DND-41 (cell line): ENCODE measurements at regions not wholly inside any gene's neighbourhood (a gene's known extent, or its start where the extent isn't known, plus 50 kb on each side); places are given as distances from the start of the nearest gene placed in this dataset.

ENCODE experiments used
- EZH2 ChIP-seq: IDR thresholded peaks from 3 replicates; pipeline ENCODE4 v1.6.1; 2012; ENCODE audit warnings: borderline replicate concordance, low read depth, mild to moderate bottlenecking, moderate library complexity, low read length, inconsistent platforms; ENCODE audit not compliant: severe bottlenecking
- TF ChIP-seq, protein P1 (sequence below): IDR thresholded peaks from 2 replicates; pipeline ENCODE4 v1.5.1; 2012; ENCODE audit warnings: borderline replicate concordance, low read length, moderate library complexity, mild to moderate bottlenecking; ENCODE audit not compliant: poor library complexity, severe bottlenecking; ENCODE audit errors: extremely low read depth

- TF ChIP-seq, protein P1, sequence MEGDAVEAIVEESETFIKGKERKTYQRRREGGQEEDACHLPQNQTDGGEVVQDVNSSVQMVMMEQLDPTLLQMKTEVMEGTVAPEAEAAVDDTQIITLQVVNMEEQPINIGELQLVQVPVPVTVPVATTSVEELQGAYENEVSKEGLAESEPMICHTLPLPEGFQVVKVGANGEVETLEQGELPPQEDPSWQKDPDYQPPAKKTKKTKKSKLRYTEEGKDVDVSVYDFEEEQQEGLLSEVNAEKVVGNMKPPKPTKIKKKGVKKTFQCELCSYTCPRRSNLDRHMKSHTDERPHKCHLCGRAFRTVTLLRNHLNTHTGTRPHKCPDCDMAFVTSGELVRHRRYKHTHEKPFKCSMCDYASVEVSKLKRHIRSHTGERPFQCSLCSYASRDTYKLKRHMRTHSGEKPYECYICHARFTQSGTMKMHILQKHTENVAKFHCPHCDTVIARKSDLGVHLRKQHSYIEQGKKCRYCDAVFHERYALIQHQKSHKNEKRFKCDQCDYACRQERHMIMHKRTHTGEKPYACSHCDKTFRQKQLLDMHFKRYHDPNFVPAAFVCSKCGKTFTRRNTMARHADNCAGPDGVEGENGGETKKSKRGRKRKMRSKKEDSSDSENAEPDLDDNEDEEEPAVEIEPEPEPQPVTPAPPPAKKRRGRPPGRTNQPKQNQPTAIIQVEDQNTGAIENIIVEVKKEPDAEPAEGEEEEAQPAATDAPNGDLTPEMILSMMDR = no peak
- no peak for TF ChIP-seq EZH2
These were observed 124.1 kb upstream of the SFSWAP start for GRCh38 chr12:131586761-131587160.
